Activated B cell treated with CpG ODN at 0.5 μM for 24 hours (primary cell): ENCODE measurements at regions not wholly inside any gene's neighbourhood (a gene's known extent, or its start where the extent isn't known, plus 50 kb on each side); places are given as distances from the start of the nearest gene placed in this dataset.

Experiments
- ATAC-seq: fragments of 200-7000 bp; cut with Tn5 transposase; one replicate; pipeline ENCODE4 v1.10.0; 2021; ENCODE audit warnings: low read depth, mild to moderate bottlenecking, moderate library complexity
- CTCF ChIA-PET: fragments of 350-600 bp; sonication (Branson Sonifier 250); formaldehyde crosslinking; loops from one replicate; lab custom pipeline; 2021; ENCODE audit warnings: antibody characterized with exemption; lab: Charles Lee
- POLR2A ChIA-PET: fragments of 350-600 bp; sonication (Branson Sonifier 250); formaldehyde crosslinking; loops from one replicate; lab custom pipeline; 2021; ENCODE audit warnings: antibody characterized with exemption; lab: Charles Lee
- DNase-seq: peaks from one replicate; pipeline ENCODE4 v3.0.0; 2022
- H3K27ac Mint-ChIP-seq: one replicate; pipeline ENCODE4 v1.8.0; 2020; ENCODE audit warnings: mixed read lengths
- H3K27me3 Mint-ChIP-seq: one replicate; pipeline ENCODE4 v1.8.0; 2021; ENCODE audit warnings: mixed read lengths
- H3K36me3 Mint-ChIP-seq: one replicate; pipeline ENCODE4 v1.8.0; 2021; ENCODE audit warnings: low read depth, mixed read lengths
- H3K4me1 Mint-ChIP-seq: one replicate; pipeline ENCODE4 v1.8.0; 2021; ENCODE audit warnings: mixed read lengths
- H3K4me3 Mint-ChIP-seq: one replicate; pipeline ENCODE4 v1.8.0; 2020; ENCODE audit warnings: mild to moderate bottlenecking, mixed read lengths
- H3K9me3 Mint-ChIP-seq: one replicate; pipeline ENCODE4 v1.8.0; 2020; ENCODE audit warnings: mixed read lengths
- CTCF ChIP-seq: fragments of 200-600 bp; IDR thresholded peaks from one replicate; pipeline ENCODE4 v1.8.0; 2022; ENCODE audit warnings: antibody characterized with exemption, mild to moderate bottlenecking
- intact Hi-C: fragments of 100-400 bp; cut with micrococcal nuclease; formaldehyde crosslinking; loops from one replicate; pipeline ENCODE4 v1.15.1; 2024

GRCh38 chr4:12949719-12950490 is 534.2 kb downstream of the RAB28 start:
- ChIA-PET POLR2A (no interaction called here), CTCF (no interaction called here)
- ATAC-seq: no peak
- no peaks in the 10 kb centered on the region for H3K36me3 Mint-ChIP-seq
- H3K4me1 Mint-ChIP-seq: no peaks in the 10 kb centered on the region
- no peaks in the 10 kb centered on the region for H3K27me3 Mint-ChIP-seq
- no peak overlapping the region for H3K27ac Mint-ChIP-seq
- no peak for TF ChIP-seq CTCF
- no peak for DNase-seq
- H3K4me3 Mint-ChIP-seq: no peak overlapping the region
- intact Hi-C loops: no loop called here
- no peaks in the 10 kb centered on the region for H3K9me3 Mint-ChIP-seq

GRCh38 chr4:12943069-12943468 is 541.1 kb downstream of the RAB28 start:
- TF ChIP-seq CTCF: no peak
- H3K36me3 Mint-ChIP-seq: no peaks in the 10 kb centered on the region
- H3K27ac Mint-ChIP-seq: no peak overlapping the region
- no peaks in the 10 kb centered on the region for H3K27me3 Mint-ChIP-seq
- ChIA-PET CTCF (no interaction called here), POLR2A (no interaction called here)
- intact Hi-C loops: no loop called here
- peaks cover 5% of the 10 kb centered on the region for H3K9me3 Mint-ChIP-seq
- no peaks in the 10 kb centered on the region for H3K4me1 Mint-ChIP-seq
- no peak for DNase-seq
- no peak overlapping the region for H3K4me3 Mint-ChIP-seq
- no peak for ATAC-seq

GRCh38 chr4:12933760-12934221 is 550.3 kb downstream of the RAB28 start:
- no peak overlapping the region for H3K27ac Mint-ChIP-seq
- peaks cover 4% of the 10 kb centered on the region for H3K9me3 Mint-ChIP-seq
- no peaks in the 10 kb centered on the region for H3K4me1 Mint-ChIP-seq
- CTCF ChIA-PET: no interaction called here
- no peaks in the 10 kb centered on the region for H3K36me3 Mint-ChIP-seq
- TF ChIP-seq CTCF: no peak
- no peaks in the 10 kb centered on the region for H3K27me3 Mint-ChIP-seq
- POLR2A ChIA-PET: no interaction called here
- intact Hi-C loops: no loop called here
- DNase-seq (no peak), ATAC-seq (no peak)
- no peak overlapping the region for H3K4me3 Mint-ChIP-seq

GRCh38 chr4:12932203-12932788 is 551.8 kb downstream of the RAB28 start:
- ATAC-seq: no peak
- POLR2A ChIA-PET: no interaction called here
- peaks cover 4% of the 10 kb centered on the region for H3K9me3 Mint-ChIP-seq
- no peaks in the 10 kb centered on the region for H3K4me1 Mint-ChIP-seq
- no peak for DNase-seq
- intact Hi-C loops: no loop called here
- CTCF ChIA-PET: interaction anchor here (0.9 kb wide), 1 partner anchor 21 kb away, joined by 3 read pairs; no protein-coding TSS in a partner anchor
- no peak overlapping the region for H3K4me3 Mint-ChIP-seq
- no peak for TF ChIP-seq CTCF
- no peaks in the 10 kb centered on the region for H3K27me3 Mint-ChIP-seq
- H3K36me3 Mint-ChIP-seq: no peaks in the 10 kb centered on the region
- H3K27ac Mint-ChIP-seq: no peak overlapping the region

GRCh38 chr4:12929784-12930183 is 554.4 kb downstream of the RAB28 start:
- H3K27me3 Mint-ChIP-seq: no peaks in the 10 kb centered on the region
- H3K4me3 Mint-ChIP-seq: no peak overlapping the region
- intact Hi-C loops: no loop called here
- no peaks in the 10 kb centered on the region for H3K36me3 Mint-ChIP-seq
- no peaks in the 10 kb centered on the region for H3K4me1 Mint-ChIP-seq
- ATAC-seq: no peak
- peaks cover 4% of the 10 kb centered on the region for H3K9me3 Mint-ChIP-seq
- no peak for DNase-seq
- POLR2A ChIA-PET: no interaction called here
- H3K27ac Mint-ChIP-seq: no peak overlapping the region
- no peak for TF ChIP-seq CTCF
- CTCF ChIA-PET: no interaction called here
